GM12878 (cell line): ENCODE measurements at regions not wholly inside any gene's neighbourhood (a gene's known extent, or its start where the extent isn't known, plus 50 kb on each side); places are given as distances from the start of the nearest gene placed in this dataset.

ENCODE experiments used
- ATAC-seq: fragments of 200-7000 bp; cut with Tn5 transposase; 3 replicates; pipeline ENCODE4 v1.9.1; 2020; ENCODE audit warnings: mild to moderate bottlenecking, moderate library complexity
- BruUV-seq: library from RNA; stranded (reverse); fragments of 400-500 nt; replicated peaks from 2 replicates; lab custom pipeline; 2021; lab: Mats Ljungman, UMichigan
- CTCF ChIA-PET: fragments of 300-600 bp; sonication (Branson Sonifier 250); formaldehyde crosslinking; extraction: SDS; loops from one replicate; lab custom pipeline; 2021; ENCODE audit warnings: inconsistent platforms; lab: Yijun Ruan, JAX
- POLR2A ChIA-PET: fragments of 350-600 bp; formaldehyde crosslinking; extraction: SDS; loops from one replicate; lab custom pipeline; 2021; ENCODE audit warnings: inconsistent platforms; lab: Charles Lee
- RAD21 ChIA-PET: fragments of 300-600 bp; sonication (Branson Sonifier 250); formaldehyde crosslinking; loops from one replicate; lab custom pipeline; 2023; ENCODE audit warnings: antibody characterized with exemption; ENCODE audit not compliant: unreplicated experiment; lab: Charles Lee
- SMC1A ChIA-PET: fragments of 300-600 bp; sonication (Branson Sonifier 250); formaldehyde crosslinking; loops from one replicate; lab custom pipeline; 2023; ENCODE audit not compliant: unreplicated experiment, uncharacterized antibody; lab: Charles Lee
- DNase-seq: peaks from one replicate; pipeline ENCODE4 v3.0.0-alpha.2; 2011; ENCODE audit warnings: low read depth, low spot score
- FAIRE-seq: peaks from 3 replicates; lab custom pipeline; 2011; peaks lifted over from hg19 to GRCh38; lab: Jason Lieb, UNC
- H2AFZ ChIP-seq: 2 replicates; pipeline ENCODE4 v1.6.0; 2011; ENCODE audit warnings: low read depth, low read length, control low read depth; ENCODE audit not compliant: control insufficient read depth
- H3K27ac ChIP-seq: 2 replicates; pipeline ENCODE4 v1.5.1; 2011; ENCODE audit warnings: control low read depth; ENCODE audit not compliant: control insufficient read depth, insufficient read depth
- H3K27me3 ChIP-seq, 2 experiments: replicated peaks in 1 of 2; 2 replicates each; pipeline versions ENCODE4 v1.6.0 to v1.6.1; 2011; ENCODE audit warnings: low read length in 1 of 2; ENCODE audit not compliant: control insufficient read depth in 2 of 2, insufficient read depth in 2 of 2
- H3K36me3 ChIP-seq, 2 experiments: 2 replicates each; pipeline ENCODE4 v1.5.1; 2011; ENCODE audit warnings: low read length in 1 of 2; ENCODE audit not compliant: control insufficient read depth in 2 of 2, insufficient read depth in 2 of 2
- H3K4me1 ChIP-seq: 2 replicates; pipeline ENCODE4 v1.6.1; 2011; ENCODE audit warnings: mild to moderate bottlenecking, low read length, moderate library complexity, mixed read lengths; ENCODE audit not compliant: control insufficient read depth, insufficient read depth
- H3K4me2 ChIP-seq: 2 replicates; pipeline ENCODE4 v1.6.0; 2011; ENCODE audit warnings: control low read depth; ENCODE audit not compliant: control insufficient read depth, insufficient read depth
- H3K4me3 ChIP-seq: fragments of 200-600 bp; sonication (generic); 2 replicates; pipeline ENCODE4 v1.5.1; 2016
- H3K79me2 ChIP-seq: 2 replicates; pipeline ENCODE4 v1.6.0; 2011; ENCODE audit warnings: low read length; ENCODE audit not compliant: control insufficient read depth, insufficient read depth
- H3K9ac ChIP-seq: 2 replicates; pipeline ENCODE4 v1.8.0; 2011; ENCODE audit warnings: low read length, control low read depth, mixed read lengths; ENCODE audit not compliant: control insufficient read depth, insufficient read depth
- H3K9me3 ChIP-seq: replicated peaks from 3 replicates; pipeline ENCODE4 v1.5.1; 2011; ENCODE audit warnings: mild to moderate bottlenecking, low read length; ENCODE audit not compliant: control insufficient read depth, insufficient read depth
- H4K20me1 ChIP-seq: 2 replicates; pipeline ENCODE4 v1.6.0; 2011; ENCODE audit not compliant: control insufficient read depth, insufficient read depth
- BACH1 ChIP-seq: fragments of 450-650 bp; IDR thresholded peaks from 2 replicates; pipeline ENCODE4 v1.6.1; 2017; ENCODE audit warnings: mild to moderate bottlenecking, borderline replicate concordance
- BHLHE40 ChIP-seq, 2 experiments: fragments of 450-650 bp in 1 of 2; IDR thresholded peaks; 2 replicates each; pipeline ENCODE4 v1.6.1; 2011 to 2017; ENCODE audit warnings: low read depth in 2 of 2, borderline replicate concordance in 1 of 2, improper control_type of control experiment in 1 of 2, low read length in 1 of 2, mild to moderate bottlenecking in 1 of 2
- ESRRA ChIP-seq: IDR thresholded peaks from 2 replicates; pipeline ENCODE4 v1.6.1; 2012; ENCODE audit warnings: mild to moderate bottlenecking, low read length, improper control_type of control experiment
- ETV6 ChIP-seq, 2 experiments: fragments of 450-650 bp in 1 of 2; IDR thresholded peaks in 1 of 2; conservative IDR thresholded peaks in 1 of 2; 2 replicates each; pipeline ENCODE4 v1.6.1; 2014; ENCODE audit warnings: antibody characterized with exemption in 1 of 2, borderline replicate concordance in 1 of 2, low read depth in 1 of 2, mild to moderate bottlenecking in 1 of 2, moderate library complexity in 1 of 2
- HDAC6 ChIP-seq: fragments of 200-600 bp; sonication (generic); IDR thresholded peaks from one replicate; pipeline ENCODE4 v1.8.0; 2017; ENCODE audit warnings: antibody characterized with exemption; ENCODE audit not compliant: unreplicated experiment
- IRF3 ChIP-seq: fragments of 450-650 bp; IDR thresholded peaks from 2 replicates; pipeline ENCODE4 v1.6.1; 2014; ENCODE audit warnings: mild to moderate bottlenecking
- NFYB ChIP-seq: IDR thresholded peaks from 2 replicates; pipeline ENCODE4 v1.6.1; 2011; ENCODE audit warnings: low read depth, mild to moderate bottlenecking, low read length, improper control_type of control experiment, moderate library complexity; ENCODE audit not compliant: insufficient read depth
- NR2C1 ChIP-seq: fragments of 450-650 bp; IDR thresholded peaks from 2 replicates; pipeline ENCODE4 v1.6.1; 2017; ENCODE audit warnings: antibody characterized with exemption, mild to moderate bottlenecking, moderate library complexity
- PKNOX1 ChIP-seq: fragments of 450-650 bp; IDR thresholded peaks from 2 replicates; pipeline ENCODE4 v1.6.1; 2016; ENCODE audit warnings: mild to moderate bottlenecking
- POLR2AphosphoS2 ChIP-seq: IDR thresholded peaks from 2 replicates; pipeline ENCODE4 v1.6.1; 2011; ENCODE audit warnings: low read depth, mild to moderate bottlenecking, low read length, improper control_type of control experiment, moderate library complexity
- POU2F2 ChIP-seq: IDR thresholded peaks from 3 replicates; pipeline ENCODE4 v1.6.1; 2011; ENCODE audit warnings: low read depth, mild to moderate bottlenecking, low read length, borderline replicate concordance
- RUNX3 ChIP-seq: IDR thresholded peaks from 2 replicates; pipeline ENCODE4 v1.6.1; 2012; ENCODE audit warnings: low read length, inconsistent platforms
- SIN3A ChIP-seq: IDR thresholded peaks from 2 replicates; pipeline ENCODE4 v1.6.1; 2012; ENCODE audit warnings: low read depth, low read length, improper control_type of control experiment
- SMAD1 ChIP-seq: fragments of 450-650 bp; IDR thresholded peaks from 2 replicates; pipeline ENCODE4 v1.6.1; 2018; ENCODE audit warnings: mild to moderate bottlenecking, low read depth; ENCODE audit not compliant: partially characterized antibody
- SMARCA5 ChIP-seq: fragments of 450-650 bp; IDR thresholded peaks from 2 replicates; pipeline ENCODE4 v1.6.1; 2017; ENCODE audit warnings: mild to moderate bottlenecking
- USF2 ChIP-seq: IDR thresholded peaks from 2 replicates; pipeline ENCODE4 v1.6.1; 2011; ENCODE audit warnings: low read depth, low read length, improper control_type of control experiment, borderline replicate concordance
- YY1 ChIP-seq: IDR thresholded peaks from 2 replicates; pipeline ENCODE4 v1.6.1; 2011; ENCODE audit warnings: low read depth, mild to moderate bottlenecking, low read length
- ZNF592 ChIP-seq: fragments of 450-650 bp; IDR thresholded peaks from 2 replicates; pipeline ENCODE4 v1.6.1; 2017; ENCODE audit warnings: mild to moderate bottlenecking, moderate library complexity
- WGBS: methylation state at CpG from one replicate; pipeline ENCODE4 v1.1.6; 2016; ENCODE audit warnings: low lambda C conversion rate; ENCODE audit not compliant: insufficient replicate concordance, insufficient coverage; ENCODE audit errors: missing lambda C conversion rate; 5-methylcytosine and 5-hydroxymethylcytosine counted together
- in situ Hi-C: fragments of 300-500 bp; cut with MboI; formaldehyde crosslinking; loops from 9 replicates; pipeline ENCODE4 v1.14.3; 2018; ENCODE audit warnings: mixed read lengths
- intact Hi-C: fragments of 100-400 bp; cut with micrococcal nuclease; formaldehyde crosslinking; loops from one replicate; pipeline ENCODE4 v1.14.2; 2022; ENCODE audit not compliant: unreplicated experiment

GRCh38 chr4:79017481-79017880 lies 78.2 kb upstream of the PAQR3 start:
- no peaks in the 10 kb centered on the region for H3K36me3 ChIP-seq
- H4K20me1 ChIP-seq, result no peaks in the 10 kb centered on the region
- POLR2A ChIA-PET, result no interaction called here
- H2AFZ ChIP-seq, result no peak overlapping the region
- CTCF ChIA-PET, result interaction anchor here (1.0 kb wide), 1 partner anchor 65 kb away, joined by 3 read pairs; no protein-coding TSS in a partner anchor
- H3K4me3 ChIP-seq, result no peak overlapping the region
- H3K9me3 ChIP-seq, result no peaks in the 10 kb centered on the region
- in situ Hi-C loops (no loop called here), intact Hi-C loops (no loop called here)
- no peak for TF ChIP-seq ETV6 (conservative IDR thresholded peaks at IDR 0.05 in 1 of 2, IDR thresholded peaks at IDR 0.05 in 1 of 2; ENCODE audit: borderline replicate concordance in 1 of 2, low read depth in 1 of 2)
- TF ChIP-seq SIN3A, result no peak
- TF ChIP-seq BACH1, result no peak
- no peak for TF ChIP-seq SMAD1
- TF ChIP-seq BHLHE40 (IDR thresholded peaks at IDR 0.05; ENCODE audit: borderline replicate concordance in 1 of 2, low read depth in 2 of 2, low read length in 1 of 2), result no peak
- TF ChIP-seq POU2F2, result no peak
- TF ChIP-seq USF2, result no peak
- no peak for TF ChIP-seq IRF3
- TF ChIP-seq ZNF592, result no peak
- TF ChIP-seq HDAC6, result no peak
- no peak for TF ChIP-seq SMARCA5
- TF ChIP-seq YY1, result no peak
- no peak for TF ChIP-seq NFYB
- TF ChIP-seq ESRRA, result no peak
- TF ChIP-seq RUNX3, result no peak
- TF ChIP-seq POLR2AphosphoS2, result no peak
- TF ChIP-seq PKNOX1, result no peak
- no peak for TF ChIP-seq NR2C1
- no peaks in the 10 kb centered on the region for H3K27me3 ChIP-seq
- H3K4me2 ChIP-seq, result no peak overlapping the region
- WGBS, result 0% methylated on average over 1 of the region's 1 CpG
- H3K9ac ChIP-seq, result no peak overlapping the region
- H3K79me2 ChIP-seq, result no peaks in the 10 kb centered on the region
- ATAC-seq, result no peak
- RAD21 ChIA-PET, result no interaction called here
- no peak for FAIRE-seq
- SMC1A ChIA-PET, result no interaction called here
- DNase-seq, result no peak
- no peaks in the 10 kb centered on the region for H3K4me1 ChIP-seq
- no peak overlapping the region for H3K27ac ChIP-seq
- no TSS peak for BruUV-seq
